ENCODE measurements at regions not wholly inside any gene's neighbourhood (a gene's known extent, or its start where the extent isn't known, plus 50 kb on each side); places are given as distances from the start of the nearest gene placed in this dataset.
A peak's percentile ranks its signal among the peaks of the same experiment; 100 is the strongest.

DNA sequence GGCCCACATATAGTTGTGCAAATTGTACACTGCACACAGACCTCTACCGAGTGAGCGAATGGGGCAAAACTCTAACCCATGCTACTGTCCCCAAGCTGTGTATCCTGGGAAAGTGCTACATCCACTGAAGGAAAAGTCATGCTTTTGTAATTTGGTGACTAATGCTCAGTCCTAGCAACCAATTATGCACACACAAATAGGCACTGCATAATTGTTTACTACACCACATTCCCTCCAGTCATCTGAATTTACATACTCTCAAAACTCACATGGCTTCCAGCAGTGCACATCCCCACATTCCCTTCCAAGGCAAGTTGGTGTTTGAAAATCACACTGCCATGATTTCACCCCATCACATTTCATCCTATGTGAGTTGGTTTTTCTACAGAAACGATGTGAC, 125.9 kb upstream of the OSMR start:
- peak; percentile 48 for ATAC-seq
- TF ChIP-seq, protein P1, sequence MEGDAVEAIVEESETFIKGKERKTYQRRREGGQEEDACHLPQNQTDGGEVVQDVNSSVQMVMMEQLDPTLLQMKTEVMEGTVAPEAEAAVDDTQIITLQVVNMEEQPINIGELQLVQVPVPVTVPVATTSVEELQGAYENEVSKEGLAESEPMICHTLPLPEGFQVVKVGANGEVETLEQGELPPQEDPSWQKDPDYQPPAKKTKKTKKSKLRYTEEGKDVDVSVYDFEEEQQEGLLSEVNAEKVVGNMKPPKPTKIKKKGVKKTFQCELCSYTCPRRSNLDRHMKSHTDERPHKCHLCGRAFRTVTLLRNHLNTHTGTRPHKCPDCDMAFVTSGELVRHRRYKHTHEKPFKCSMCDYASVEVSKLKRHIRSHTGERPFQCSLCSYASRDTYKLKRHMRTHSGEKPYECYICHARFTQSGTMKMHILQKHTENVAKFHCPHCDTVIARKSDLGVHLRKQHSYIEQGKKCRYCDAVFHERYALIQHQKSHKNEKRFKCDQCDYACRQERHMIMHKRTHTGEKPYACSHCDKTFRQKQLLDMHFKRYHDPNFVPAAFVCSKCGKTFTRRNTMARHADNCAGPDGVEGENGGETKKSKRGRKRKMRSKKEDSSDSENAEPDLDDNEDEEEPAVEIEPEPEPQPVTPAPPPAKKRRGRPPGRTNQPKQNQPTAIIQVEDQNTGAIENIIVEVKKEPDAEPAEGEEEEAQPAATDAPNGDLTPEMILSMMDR (IDR thresholded peaks at IDR 0.05) = no peak
- no peaks in the 10 kb centered on the region for H3K4me1 ChIP-seq (ENCODE audit: low read depth)
- DNase-seq = no peak
- intact Hi-C loops (cut with DNase I, micrococcal nuclease) = no loop called here
- H3K9me3 ChIP-seq = no peaks in the 10 kb centered on the region
- H3K4me3 ChIP-seq = no peak overlapping the region
- no peaks in the 10 kb centered on the region for H3K36me3 ChIP-seq (ENCODE audit: low read depth)

DNA sequence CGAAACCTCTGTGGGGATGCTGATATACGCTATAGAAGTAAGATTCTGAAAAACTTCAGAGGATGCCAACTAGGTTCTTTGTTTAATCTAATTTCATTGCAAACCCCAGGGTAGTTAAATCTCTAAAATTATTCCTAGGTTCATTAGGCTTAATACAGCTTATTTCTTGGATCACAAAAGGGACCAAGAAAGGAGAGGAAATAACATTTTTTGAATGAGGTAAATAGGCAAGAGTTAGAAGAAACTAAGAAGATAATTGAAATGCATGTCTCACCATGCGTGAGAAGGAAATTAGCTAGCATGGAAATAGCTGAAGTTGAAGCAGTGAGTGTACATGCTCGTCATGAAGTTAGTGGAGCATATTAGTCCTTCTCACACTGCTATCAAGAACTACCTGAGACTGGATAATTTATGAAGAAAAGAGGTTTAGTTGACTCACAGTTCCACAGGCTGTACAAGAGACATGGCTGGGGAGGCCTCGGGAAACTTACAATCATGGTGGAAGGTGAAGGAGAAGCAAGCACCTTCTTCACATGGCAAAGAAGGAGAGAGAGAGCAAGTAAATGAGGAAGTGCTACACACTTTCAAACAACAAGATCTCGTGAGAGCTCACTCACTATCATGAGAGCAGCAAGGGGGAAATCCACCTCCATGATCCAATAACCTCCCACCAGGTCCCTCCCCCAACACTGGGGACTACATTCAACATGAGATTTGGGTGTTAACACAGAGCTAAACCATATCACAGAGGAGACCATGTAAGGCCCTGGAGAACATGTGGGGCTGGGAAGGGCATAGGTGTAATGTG, 125.1 kb upstream of the OSMR start:
- no peaks in the 10 kb centered on the region for H3K9me3 ChIP-seq
- no peak for DNase-seq
- TF ChIP-seq, protein P1 (IDR thresholded peaks at IDR 0.05) = no peak
- no peak overlapping the region for H3K4me3 ChIP-seq
- intact Hi-C loops (cut with DNase I, micrococcal nuclease) = no loop called here
- no peaks in the 10 kb centered on the region for H3K36me3 ChIP-seq (ENCODE audit: low read depth)
- H3K4me1 ChIP-seq (ENCODE audit: low read depth) = no peaks in the 10 kb centered on the region
- no peak for ATAC-seq

DNA sequence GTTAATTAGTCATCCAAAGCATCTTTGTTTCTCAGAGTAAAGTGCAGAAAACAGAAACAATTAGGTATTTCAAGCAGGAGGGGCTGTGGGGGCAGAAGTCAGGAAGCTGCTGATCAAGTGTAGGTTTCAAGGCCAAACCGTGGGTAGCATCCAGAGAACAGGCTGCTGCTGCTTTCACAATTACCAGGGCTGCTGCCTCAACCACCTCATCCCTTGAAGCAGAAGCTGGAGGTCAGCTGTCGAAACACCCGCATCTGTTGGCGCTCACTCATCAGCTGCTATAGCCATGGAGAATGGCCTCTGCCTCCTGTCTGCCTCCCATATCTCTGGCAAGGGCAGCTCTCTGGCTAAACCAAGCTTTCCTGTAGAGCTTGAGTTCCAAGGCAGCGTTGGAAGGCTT, 122.9 kb upstream of the OSMR start:
- Histone ChIP-seq H3K4me3 (no peak overlapping the region), H3K36me3 (ENCODE audit: low read depth) (no peaks in the 10 kb centered on the region), H3K9me3 (no peaks in the 10 kb centered on the region), H3K4me1 (ENCODE audit: low read depth) (no peaks in the 10 kb centered on the region)
- TF ChIP-seq, protein P1 (IDR thresholded peaks at IDR 0.05) = no peak
- DNase-seq (no peak), ATAC-seq (no peak)
- intact Hi-C loops (cut with DNase I, micrococcal nuclease) = no loop called here

DNA sequence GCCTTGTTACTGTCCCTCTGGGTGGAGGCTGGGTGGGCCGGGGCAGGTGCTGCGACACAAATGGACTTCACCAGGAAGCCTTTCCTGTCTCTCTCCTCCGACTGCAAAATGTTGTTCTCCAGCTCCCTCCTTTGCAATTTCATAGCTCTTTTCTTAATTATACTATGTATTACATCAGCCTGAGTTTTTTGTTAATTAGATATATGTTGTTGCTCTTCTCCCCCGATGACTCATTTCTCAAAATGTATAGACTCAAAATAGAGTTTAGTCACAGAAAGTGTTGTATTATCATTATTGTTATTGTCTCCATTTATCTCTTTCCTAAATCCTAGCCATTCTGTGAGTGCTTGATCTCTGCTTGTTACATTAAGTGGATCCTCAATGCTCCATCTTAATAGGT, 122.4 kb upstream of the OSMR start:
- TF ChIP-seq, protein P1 (IDR thresholded peaks at IDR 0.05) = no peak
- no peak for DNase-seq
- no peak overlapping the region for H3K4me3 ChIP-seq
- H3K4me1 ChIP-seq (ENCODE audit: low read depth) = no peaks in the 10 kb centered on the region
- H3K9me3 ChIP-seq = no peaks in the 10 kb centered on the region
- H3K36me3 ChIP-seq (ENCODE audit: low read depth) = no peaks in the 10 kb centered on the region
- no peak for ATAC-seq
- intact Hi-C loops (cut with DNase I, micrococcal nuclease) = no loop called here

DNA sequence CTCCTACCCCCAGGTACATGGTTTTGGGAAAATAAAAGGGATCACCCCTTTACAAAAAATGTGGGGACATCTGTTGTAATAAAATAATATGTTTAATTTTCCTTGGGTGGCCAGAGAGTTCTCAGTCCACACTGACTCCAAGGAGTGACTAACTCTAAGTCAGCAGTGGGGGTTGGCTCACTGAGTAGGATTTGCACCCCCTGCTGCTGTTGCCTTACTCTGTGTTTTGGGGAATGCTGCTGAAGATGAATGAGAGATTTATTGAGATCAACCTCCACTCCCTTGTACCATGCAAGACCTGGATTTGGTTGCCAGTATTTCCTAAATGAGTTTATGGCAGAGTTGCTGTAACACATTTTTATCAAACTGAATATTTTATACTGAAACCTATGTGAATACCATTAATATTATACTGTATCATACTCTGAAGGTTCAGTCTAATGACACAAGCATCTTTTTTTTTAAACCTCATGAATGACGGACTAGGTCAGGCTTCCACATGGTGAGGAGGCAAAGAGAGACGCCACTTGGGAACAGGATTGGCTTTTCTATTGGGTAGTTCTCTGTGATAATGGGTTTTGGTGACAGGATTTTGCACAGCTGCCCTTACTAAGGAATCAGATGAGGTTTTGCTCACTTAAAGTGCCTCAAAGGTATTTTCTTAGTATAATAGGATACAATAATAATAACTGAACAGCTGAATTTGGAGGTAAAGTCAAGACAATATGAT, 121.3 kb upstream of the OSMR start:
- no peaks in the 10 kb centered on the region for H3K4me1 ChIP-seq (ENCODE audit: low read depth)
- intact Hi-C loops (cut with DNase I, micrococcal nuclease) = no loop called here
- no peaks in the 10 kb centered on the region for H3K9me3 ChIP-seq
- DNase-seq (no peak), ATAC-seq (no peak)
- TF ChIP-seq, protein P1 (IDR thresholded peaks at IDR 0.05) = no peak
- no peaks in the 10 kb centered on the region for H3K36me3 ChIP-seq (ENCODE audit: low read depth)
- no peak overlapping the region for H3K4me3 ChIP-seq

Measured in mucosa of descending colon (tissue), 3 donors.